ENCODE measurements at regions not wholly inside any gene's neighbourhood (a gene's known extent, or its start where the extent isn't known, plus 50 kb on each side); places are given as distances from the start of the nearest gene placed in this dataset.

GRCh38 chr12:87847147-87847546 lies 182.1 kb downstream of the C12orf50 start:
- DNase-seq (ENCODE audit: low spot score), result no peak
- intact Hi-C loops (cut with DNase I), result no loop called here
- Histone ChIP-seq H3K4me3 (no peak overlapping the region), H3K36me3 (no peaks in the 10 kb centered on the region), H3K27me3 (replicated peaks; ENCODE audit: insufficient read depth) (no peaks in the 10 kb centered on the region), H3K27ac (no peak overlapping the region), H3K4me1 (replicated peaks) (no peaks in the 10 kb centered on the region), H3K9me3 (no peaks in the 10 kb centered on the region)
- 62% methylated on average over 4 of the region's 4 CpGs for WGBS
- TF ChIP-seq POLR2AphosphoS5 (IDR thresholded peaks at IDR 0.05), result no peak
- TF ChIP-seq CTCF (IDR thresholded peaks at IDR 0.05), result no peak
- no peak for TF ChIP-seq POLR2A (IDR thresholded peaks at IDR 0.05)

GRCh38 chr12:87846045-87846444 lies 183.2 kb downstream of the C12orf50 start:
- H3K27me3 ChIP-seq (replicated peaks; ENCODE audit: insufficient read depth), result no peaks in the 10 kb centered on the region
- H3K27ac ChIP-seq, result no peak overlapping the region
- H3K36me3 ChIP-seq, result no peaks in the 10 kb centered on the region
- no peaks in the 10 kb centered on the region for H3K4me1 ChIP-seq (replicated peaks)
- intact Hi-C loops (cut with DNase I), result no loop called here
- TF ChIP-seq POLR2A (IDR thresholded peaks at IDR 0.05) (no peak), CTCF (IDR thresholded peaks at IDR 0.05) (no peak), POLR2AphosphoS5 (IDR thresholded peaks at IDR 0.05) (no peak)
- no peak for DNase-seq (ENCODE audit: low spot score)
- WGBS, result 73% methylated on average over 2 of the region's 2 CpGs
- no peaks in the 10 kb centered on the region for H3K9me3 ChIP-seq
- no peak overlapping the region for H3K4me3 ChIP-seq

- Histone ChIP-seq H3K4me3 (no peak overlapping the region), H3K36me3 (no peaks in the 10 kb centered on the region), H3K27ac (no peak overlapping the region), H3K27me3 (replicated peaks; ENCODE audit: insufficient read depth) (no peaks in the 10 kb centered on the region), H3K4me1 (replicated peaks) (no peaks in the 10 kb centered on the region), H3K9me3 (no peaks in the 10 kb centered on the region)
- intact Hi-C loops (cut with DNase I), result no loop called here
- DNase-seq (ENCODE audit: low spot score), result no peak
- TF ChIP-seq POLR2AphosphoS5 (IDR thresholded peaks at IDR 0.05) (no peak), POLR2A (IDR thresholded peaks at IDR 0.05) (no peak), CTCF (IDR thresholded peaks at IDR 0.05) (no peak)
These were observed 187.3 kb downstream of the C12orf50 start for GRCh38 chr12:87841935-87842334.

- H3K27me3 ChIP-seq (replicated peaks; ENCODE audit: insufficient read depth), result no peaks in the 10 kb centered on the region
- DNase-seq (ENCODE audit: low spot score), result no peak
- no peaks in the 10 kb centered on the region for H3K36me3 ChIP-seq
- intact Hi-C loops (cut with DNase I), result no loop called here
- no peak for TF ChIP-seq POLR2AphosphoS5 (IDR thresholded peaks at IDR 0.05)
- no peak for TF ChIP-seq POLR2A (IDR thresholded peaks at IDR 0.05)
- no peak for TF ChIP-seq CTCF (IDR thresholded peaks at IDR 0.05)
- H3K4me1 ChIP-seq (replicated peaks), result no peaks in the 10 kb centered on the region
- no peaks in the 10 kb centered on the region for H3K9me3 ChIP-seq
- no peak overlapping the region for H3K27ac ChIP-seq
- H3K4me3 ChIP-seq, result no peak overlapping the region
These were observed 193.0 kb downstream of the C12orf50 start for GRCh38 chr12:87836190-87836589.

GRCh38 chr12:87828382-87828973 lies 200.7 kb downstream of the C12orf50 start:
- no peak for DNase-seq (ENCODE audit: low spot score)
- Histone ChIP-seq H3K4me1 (replicated peaks) (no peaks in the 10 kb centered on the region), H3K36me3 (no peaks in the 10 kb centered on the region), H3K27me3 (replicated peaks; ENCODE audit: insufficient read depth) (no peaks in the 10 kb centered on the region), H3K4me3 (no peak overlapping the region), H3K9me3 (no peaks in the 10 kb centered on the region), H3K27ac (no peak overlapping the region)
- WGBS, result 89% methylated on average over 6 of the region's 6 CpGs
- intact Hi-C loops (cut with DNase I), result no loop called here
- TF ChIP-seq CTCF (IDR thresholded peaks at IDR 0.05), result no peak
- no peak for TF ChIP-seq POLR2AphosphoS5 (IDR thresholded peaks at IDR 0.05)
- TF ChIP-seq POLR2A (IDR thresholded peaks at IDR 0.05), result no peak

Measured in prostate gland (tissue), 2 donors.